ENCODE measurements at regions not wholly inside any gene's neighbourhood (a gene's known extent, or its start where the extent isn't known, plus 50 kb on each side); places are given as distances from the start of the nearest gene placed in this dataset.

- DNase-seq (ENCODE audit: low spot score), result no peak
These were observed 275.1 kb upstream of the GJB5 start for GRCh38 chr1:34479731-34480130.

- no peak for DNase-seq (ENCODE audit: low spot score)
These were observed 266.7 kb upstream of the GJB5 start for GRCh38 chr1:34488080-34488708.

- no peak for DNase-seq (ENCODE audit: low spot score)
These were observed 254.4 kb upstream of the GJB5 start for GRCh38 chr1:34500451-34500850.

- no peak for DNase-seq (ENCODE audit: low spot score)
These were observed 243.0 kb upstream of the GJB5 start for GRCh38 chr1:34511802-34512201.

- no peak for DNase-seq (ENCODE audit: low spot score)
These were observed 236.6 kb upstream of the GJB5 start for GRCh38 chr1:34518146-34518699.

- no peak for DNase-seq (ENCODE audit: low spot score)
These were observed 234.7 kb upstream of the GJB5 start for GRCh38 chr1:34520111-34520510.

GRCh38 chr1:34524783-34525182 lies 230.1 kb upstream of the GJB5 start:
- no peak for DNase-seq (ENCODE audit: low spot score)

GRCh38 chr1:34529935-34530859 lies 224.7 kb upstream of the GJB5 start:
- DNase-seq (ENCODE audit: low spot score), result peak; percentile 16

- no peak for DNase-seq (ENCODE audit: low spot score)
These were observed 222.7 kb upstream of the GJB5 start for GRCh38 chr1:34532113-34532512.

- DNase-seq (ENCODE audit: low spot score), result no peak
These were observed 216.4 kb upstream of the GJB5 start for GRCh38 chr1:34538481-34538880.

- DNase-seq (ENCODE audit: low spot score), result no peak
These were observed 207.7 kb upstream of the GJB5 start for GRCh38 chr1:34547046-34547674.

- DNase-seq (ENCODE audit: low spot score), result no peak
These were observed 205.6 kb upstream of the GJB5 start for GRCh38 chr1:34549199-34549598.

- no peak for DNase-seq (ENCODE audit: low spot score)
These were observed 176.5 kb upstream of the GJB5 start for GRCh38 chr1:34578306-34578705.

- DNase-seq (ENCODE audit: low spot score), result no peak
These were observed 172.5 kb upstream of the GJB5 start for GRCh38 chr1:34582356-34582755.

- no peak for DNase-seq (ENCODE audit: low spot score)
These were observed 167.1 kb upstream of the GJB5 start for GRCh38 chr1:34587761-34588160.

GRCh38 chr1:34590211-34590623 lies 164.6 kb upstream of the GJB5 start:
- no peak for DNase-seq (ENCODE audit: low spot score)

- DNase-seq (ENCODE audit: low spot score), result no peak
These were observed 162.9 kb upstream of the GJB5 start for GRCh38 chr1:34591751-34592629.

- peak; percentile 85 for DNase-seq (ENCODE audit: low spot score)
These were observed 156.9 kb upstream of the GJB5 start for GRCh38 chr1:34597877-34598514.

GRCh38 chr1:34602907-34603306 lies 151.9 kb upstream of the GJB5 start:
- no peak for DNase-seq (ENCODE audit: low spot score)

- DNase-seq (ENCODE audit: low spot score), result no peak
These were observed 151.3 kb upstream of the GJB5 start for GRCh38 chr1:34603594-34603993.

GRCh38 chr1:34606504-34606903 lies 148.3 kb upstream of the GJB5 start:
- DNase-seq (ENCODE audit: low spot score), result no peak
